HG02981 (cell line): ENCODE measurements at regions not wholly inside any gene's neighbourhood (a gene's known extent, or its start where the extent isn't known, plus 50 kb on each side); places are given as distances from the start of the nearest gene placed in this dataset.
A peak's percentile ranks its signal among the peaks of the same experiment; 100 is the strongest.

Experiments
- ATAC-seq: cut with Tn5 transposase; IDR thresholded peaks from one replicate; pipeline ENCODE4 v1.9.1; 2021; ENCODE audit warnings: mild to moderate bottlenecking, moderate library complexity; ENCODE audit not compliant: unreplicated experiment

GRCh38 chr3:28940994-28941393 is 339.9 kb upstream of the RBMS3 start:
- ATAC-seq, result no peak

GRCh38 chr3:28947061-28947460 is 333.8 kb upstream of the RBMS3 start:
- ATAC-seq, result no peak

DNA sequence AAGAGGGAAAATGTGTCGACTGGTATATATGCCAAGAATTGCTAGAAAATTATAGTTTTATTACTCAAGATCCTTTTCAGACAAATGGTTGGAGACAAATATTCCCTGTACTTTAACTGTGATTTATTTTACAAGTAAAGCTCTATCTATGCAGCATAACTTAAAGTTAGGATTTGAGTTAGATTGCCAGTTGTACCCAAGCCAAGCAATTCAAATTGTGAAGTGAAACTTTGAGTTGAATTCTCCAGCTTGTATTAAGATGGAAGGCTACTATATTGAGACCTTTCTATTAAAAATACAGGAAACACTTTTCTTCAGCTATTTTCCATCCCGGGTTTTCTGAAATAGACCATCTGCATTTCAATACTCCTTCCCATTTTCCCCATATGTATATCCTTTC is 333.1 kb upstream of the RBMS3 start:
- no peak for ATAC-seq

GRCh38 chr3:28948685-28949084 is 332.2 kb upstream of the RBMS3 start:
- no peak for ATAC-seq

DNA sequence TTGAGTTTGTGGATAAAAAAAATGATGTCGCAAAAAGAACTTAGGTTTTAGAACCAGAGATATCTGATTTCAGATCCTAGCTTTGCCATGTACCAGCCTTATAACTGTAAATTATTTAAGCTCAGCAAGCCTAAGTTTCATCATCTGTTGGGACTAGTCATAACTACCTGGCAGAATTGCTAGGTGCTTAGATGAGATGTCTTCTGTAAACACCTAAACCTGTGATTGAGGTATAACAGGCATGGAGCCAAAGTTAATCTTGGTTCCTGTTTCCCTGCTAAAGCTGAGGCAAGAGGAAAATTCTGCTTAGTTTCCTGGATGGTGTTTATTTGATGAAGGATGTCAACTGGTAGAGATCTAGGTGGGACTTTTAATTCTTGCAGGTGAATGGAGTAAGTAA is 331.3 kb upstream of the RBMS3 start:
- ATAC-seq, result no peak

GRCh38 chr3:28950614-28951013 is 330.3 kb upstream of the RBMS3 start:
- ATAC-seq, result no peak

GRCh38 chr3:28951772-28952556 is 328.9 kb upstream of the RBMS3 start:
- no peak for ATAC-seq

DNA sequence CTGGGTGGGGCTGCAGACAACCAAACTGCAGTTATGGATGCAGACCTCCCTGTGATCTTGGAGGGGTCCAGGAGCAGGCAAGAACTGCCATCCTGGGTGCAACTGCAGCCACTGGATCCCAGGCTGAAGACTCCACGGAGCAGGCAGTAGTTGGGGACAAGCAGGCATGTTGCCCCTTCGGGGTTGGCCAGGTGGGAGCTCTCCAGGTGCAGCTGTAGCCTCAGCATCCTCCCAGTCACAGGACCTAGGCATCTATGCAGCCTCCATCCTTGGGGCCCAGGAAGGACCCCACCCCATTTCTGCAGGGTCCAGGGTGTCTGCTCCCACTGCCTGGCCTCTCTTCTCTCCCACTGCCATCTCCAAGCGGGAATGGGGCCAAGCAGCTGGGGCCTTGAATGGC is 322.2 kb upstream of the RBMS3 start:
- ATAC-seq, result no peak

- ATAC-seq, result no peak
Measured at GRCh38 chr3:28971156-28971555, 309.7 kb upstream of the RBMS3 start.

- peak; percentile 67 for ATAC-seq
Measured at GRCh38 chr3:28972921-28973320, 307.9 kb upstream of the RBMS3 start.

GRCh38 chr3:28973609-28974008 is 307.3 kb upstream of the RBMS3 start:
- no peak for ATAC-seq

DNA sequence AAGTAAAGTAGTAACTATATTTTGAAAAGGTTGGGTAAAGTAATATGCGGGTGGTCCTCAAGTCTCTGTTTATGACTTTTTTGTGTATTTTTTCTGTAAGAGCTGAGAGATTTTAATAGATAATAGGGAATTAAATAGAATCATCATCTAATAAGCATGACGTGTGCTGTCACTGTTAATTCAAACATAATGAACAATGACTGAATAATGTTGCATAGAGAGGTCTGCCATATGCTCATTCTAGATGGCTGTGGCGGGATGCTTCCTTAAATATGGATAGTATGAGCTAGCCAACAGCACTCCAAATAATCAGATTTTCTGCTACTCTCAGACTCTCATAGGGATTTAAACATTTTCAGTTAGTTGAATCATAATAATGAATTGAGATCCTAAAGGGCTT is 302.8 kb upstream of the RBMS3 start:
- no peak for ATAC-seq

GRCh38 chr3:28980131-28980530 is 300.7 kb upstream of the RBMS3 start:
- no peak for ATAC-seq

DNA sequence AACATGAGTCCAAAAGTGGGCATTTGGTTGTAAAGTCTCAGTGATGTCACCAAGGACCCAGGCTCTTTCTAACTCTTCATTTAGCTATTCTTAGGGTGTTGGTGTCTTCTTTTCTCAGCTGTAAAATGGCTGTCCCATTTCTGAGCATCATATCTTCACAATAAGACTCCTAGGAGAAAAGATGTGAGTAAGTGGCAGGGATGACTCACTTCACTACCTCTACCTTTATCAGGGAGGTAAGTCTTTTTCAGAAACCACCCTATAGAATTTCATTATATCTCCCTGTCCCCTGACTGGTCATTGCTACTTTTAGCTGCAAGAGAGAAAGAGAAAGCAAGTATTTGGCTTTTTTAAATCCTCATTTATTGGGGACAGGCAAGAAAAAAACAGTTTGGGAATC is 300.2 kb upstream of the RBMS3 start:
- no peak for ATAC-seq

GRCh38 chr3:28982906-28983305 is 298.0 kb upstream of the RBMS3 start:
- ATAC-seq, result peak; percentile 74

DNA sequence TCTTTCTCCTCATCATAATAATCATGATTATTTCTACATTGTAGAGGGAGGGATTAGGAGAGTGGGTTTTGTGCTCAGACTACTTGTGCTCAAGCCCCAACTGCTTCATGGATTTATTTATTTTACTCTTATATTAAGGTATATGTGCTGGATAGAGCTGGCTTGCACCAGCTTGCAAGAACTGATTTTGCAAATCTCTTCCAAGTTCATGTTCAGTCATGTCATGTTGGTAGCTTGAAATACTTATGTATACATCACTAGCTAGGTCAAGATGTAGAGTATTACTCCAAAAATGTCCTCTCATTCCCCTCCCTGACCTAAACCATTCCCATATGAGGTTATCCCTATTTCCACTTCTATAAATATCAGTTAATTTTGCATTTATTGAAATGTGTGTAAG is 293.9 kb upstream of the RBMS3 start:
- no peak for ATAC-seq

DNA sequence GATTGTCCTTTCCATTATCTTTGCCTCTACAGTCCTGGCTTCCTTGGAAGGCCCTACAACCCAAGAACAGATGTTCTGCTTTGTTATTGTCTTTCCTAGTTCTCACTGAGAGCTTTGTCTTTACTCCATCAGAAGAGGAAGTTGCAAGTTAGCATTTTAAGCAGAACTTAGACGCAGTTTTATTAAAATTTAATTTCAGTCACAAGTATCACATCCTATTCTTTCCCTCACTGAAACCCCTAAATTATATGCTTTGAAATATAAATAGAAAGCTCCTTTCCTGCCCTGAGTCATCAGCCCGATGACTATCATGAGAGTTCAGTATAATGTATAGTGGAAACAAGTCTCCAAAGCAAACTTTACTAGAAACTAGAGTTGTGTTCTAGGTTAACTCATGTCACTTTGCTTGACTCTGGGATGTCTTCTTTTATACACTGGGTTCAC is 291.2 kb upstream of the RBMS3 start:
- peak; percentile 93 for ATAC-seq

GRCh38 chr3:28994161-28994905 is 286.5 kb upstream of the RBMS3 start:
- ATAC-seq, result no peak

- ATAC-seq, result peak; percentile 99
Measured at GRCh38 chr3:29004885-29005599, 275.8 kb upstream of the RBMS3 start.

GRCh38 chr3:29005862-29006261 is 275.0 kb upstream of the RBMS3 start:
- no peak for ATAC-seq

- no peak for ATAC-seq
Measured at GRCh38 chr3:29011441-29011840, 269.4 kb upstream of the RBMS3 start.

GRCh38 chr3:29011966-29012365 is 268.9 kb upstream of the RBMS3 start:
- no peak for ATAC-seq
